ENCODE measurements at regions not wholly inside any gene's neighbourhood (a gene's known extent, or its start where the extent isn't known, plus 50 kb on each side); places are given as distances from the start of the nearest gene placed in this dataset.

- Histone ChIP-seq H3K4me3 (no peak overlapping the region), H3K27ac (no peak overlapping the region), H3K9me3 (no peaks in the 10 kb centered on the region), H3K27me3 (no peaks in the 10 kb centered on the region), H3K4me1 (no peaks in the 10 kb centered on the region), H3K36me3 (no peaks in the 10 kb centered on the region)
- intact Hi-C loops (cut with DNase I), result no loop called here
- no peak for DNase-seq (ENCODE audit: low spot score in 2 of 2)
- no peak for TF ChIP-seq CTCF (IDR thresholded peaks at IDR 0.05)
These were observed 678.1 kb upstream of the SLC8A1 start for GRCh38 chr2:41129988-41130387.

GRCh38 chr2:41137031-41137430 is 685.1 kb upstream of the SLC8A1 start:
- Histone ChIP-seq H3K36me3 (no peaks in the 10 kb centered on the region), H3K27ac (no peak overlapping the region), H3K9me3 (no peaks in the 10 kb centered on the region), H3K4me1 (no peaks in the 10 kb centered on the region), H3K27me3 (no peaks in the 10 kb centered on the region), H3K4me3 (no peak overlapping the region)
- intact Hi-C loops (cut with DNase I), result no loop called here
- DNase-seq (ENCODE audit: low spot score in 2 of 2), result no peak
- no peak for TF ChIP-seq CTCF (IDR thresholded peaks at IDR 0.05)

GRCh38 chr2:41141146-41141791 is 689.4 kb upstream of the SLC8A1 start:
- intact Hi-C loops (cut with DNase I), result no loop called here

GRCh38 chr2:41142478-41142877 is 690.6 kb upstream of the SLC8A1 start:
- intact Hi-C loops (cut with DNase I), result no loop called here
- Histone ChIP-seq H3K27ac (no peak overlapping the region), H3K9me3 (no peaks in the 10 kb centered on the region), H3K27me3 (no peaks in the 10 kb centered on the region), H3K4me1 (no peaks in the 10 kb centered on the region), H3K36me3 (no peaks in the 10 kb centered on the region), H3K4me3 (no peak overlapping the region)
- TF ChIP-seq CTCF (IDR thresholded peaks at IDR 0.05), result no peak
- no peak for DNase-seq (ENCODE audit: low spot score in 2 of 2)

More at GRCh38 chr2:41141146-41141791, 689.4 kb upstream of the SLC8A1 start:
- TF ChIP-seq CTCF (IDR thresholded peaks at IDR 0.05), result no peak
- Histone ChIP-seq H3K36me3 (no peaks in the 10 kb centered on the region), H3K27me3 (no peaks in the 10 kb centered on the region), H3K27ac (no peak overlapping the region), H3K4me1 (no peaks in the 10 kb centered on the region), H3K9me3 (no peaks in the 10 kb centered on the region), H3K4me3 (no peak overlapping the region)
- DNase-seq (ENCODE audit: low spot score in 2 of 2), result no peak

GRCh38 chr2:41145066-41145465 is 693.2 kb upstream of the SLC8A1 start:
- H3K27me3 ChIP-seq, result no peaks in the 10 kb centered on the region
- no peak for TF ChIP-seq CTCF (IDR thresholded peaks at IDR 0.05)
- DNase-seq (ENCODE audit: low spot score in 2 of 2), result no peak
- no peaks in the 10 kb centered on the region for H3K36me3 ChIP-seq
- intact Hi-C loops (cut with DNase I), result no loop called here
- H3K9me3 ChIP-seq, result no peaks in the 10 kb centered on the region
- H3K4me1 ChIP-seq, result no peaks in the 10 kb centered on the region
- no peak overlapping the region for H3K27ac ChIP-seq
- H3K4me3 ChIP-seq, result no peak overlapping the region

GRCh38 chr2:41149054-41149453 is 697.2 kb upstream of the SLC8A1 start:
- Histone ChIP-seq H3K4me3 (no peak overlapping the region), H3K27me3 (no peaks in the 10 kb centered on the region), H3K4me1 (no peaks in the 10 kb centered on the region), H3K36me3 (no peaks in the 10 kb centered on the region), H3K9me3 (no peaks in the 10 kb centered on the region), H3K27ac (no peak overlapping the region)
- TF ChIP-seq CTCF (IDR thresholded peaks at IDR 0.05), result no peak
- intact Hi-C loops (cut with DNase I), result no loop called here
- no peak for DNase-seq (ENCODE audit: low spot score in 2 of 2)

All from ascending aorta (tissue), 2 donors.